Peyer's patch (tissue), 4 donors: ENCODE measurements at regions not wholly inside any gene's neighbourhood (a gene's known extent, or its start where the extent isn't known, plus 50 kb on each side); places are given as distances from the start of the nearest gene placed in this dataset.

Experiments used
- CTCF ChIP-seq, 6 experiments: fragments of 450-650 bp in 4 of 6; fragments of 200-600 bp in 2 of 6; sonication (generic) in 1 of 6; IDR thresholded peaks; one replicate each; pipeline ENCODE4 v1.5.1; 2017 to 2019; ENCODE audit warnings: antibody characterized with exemption in 6 of 6, mild to moderate bottlenecking in 3 of 6, moderate library complexity in 1 of 6
- POLR2A ChIP-seq, 2 donors: fragments of 450-650 bp; IDR thresholded peaks; one replicate each; pipeline ENCODE4 v1.5.1; 2017; ENCODE audit warnings: antibody characterized with exemption in 2 of 2, mild to moderate bottlenecking in 2 of 2, moderate library complexity in 2 of 2

DNA sequence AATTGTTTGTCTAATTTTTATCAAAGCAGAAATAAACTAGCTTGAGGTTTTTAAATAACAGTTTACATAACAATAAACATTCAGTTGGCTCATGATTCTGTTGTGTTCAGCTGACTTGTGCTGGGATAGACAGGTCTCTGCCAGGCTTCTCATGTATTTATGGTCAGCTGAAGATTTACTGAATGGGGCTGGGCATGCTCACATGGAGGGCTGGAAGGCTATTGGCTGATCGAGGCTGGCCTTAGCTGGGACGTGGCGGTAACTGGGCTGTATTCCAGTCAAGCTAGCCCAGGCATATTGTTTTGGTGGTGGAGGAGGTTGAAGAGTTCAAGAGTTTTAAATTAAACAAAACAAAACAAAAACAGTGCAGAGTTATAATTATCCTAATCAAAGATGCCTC is 251.0 kb upstream of the MTPN start:
- TF ChIP-seq CTCF (IDR thresholded peaks at IDR 0.05) (no peak), POLR2A (IDR thresholded peaks at IDR 0.05) (no peak)
